Erythroblast (primary cell): ENCODE measurements at regions not wholly inside any gene's neighbourhood (a gene's known extent, or its start where the extent isn't known, plus 50 kb on each side); places are given as distances from the start of the nearest gene placed in this dataset.

Experiments
- GATA1 ChIP-seq: IDR thresholded peaks from 2 replicates; pipeline ENCODE4 v1.6.1; 2011; ENCODE audit warnings: low read depth, mild to moderate bottlenecking, control low read depth, low read length, moderate library complexity
- POLR2A ChIP-seq: IDR thresholded peaks from 2 replicates; pipeline ENCODE4 v1.6.1; 2011; ENCODE audit warnings: mild to moderate bottlenecking, low read length

DNA sequence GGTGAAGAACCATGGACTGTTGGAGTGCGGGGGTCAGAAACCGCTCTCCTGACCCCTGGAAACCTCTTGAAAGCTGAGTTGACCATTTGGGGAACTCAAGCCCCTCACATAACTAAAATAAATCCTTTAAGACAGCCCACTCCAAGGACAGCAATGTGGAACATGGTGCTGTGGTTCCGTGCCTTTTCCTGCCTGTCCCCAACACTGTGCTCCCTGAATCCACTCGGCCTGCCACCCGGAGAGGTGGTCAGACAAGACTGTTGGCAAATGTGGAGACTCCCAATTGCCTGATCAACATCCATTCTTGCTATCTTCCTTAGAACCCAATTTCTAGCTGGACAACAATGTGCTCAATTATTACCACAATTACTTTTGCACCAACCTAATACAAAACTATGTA, 286.0 kb downstream of the NPHP4 start:
- no peak for TF ChIP-seq POLR2A
- no peak for TF ChIP-seq GATA1
